Activated CD4-positive, alpha-beta T cell treated with anti-CD3 and anti-CD28 coated beads for 4 hours (primary cell): ENCODE measurements at regions not wholly inside any gene's neighbourhood (a gene's known extent, or its start where the extent isn't known, plus 50 kb on each side); places are given as distances from the start of the nearest gene placed in this dataset.

ENCODE experiments used
- DNase-seq, 2 donors: peaks; one replicate each; pipeline ENCODE4 v3.0.0-alpha.2; 2020

DNA sequence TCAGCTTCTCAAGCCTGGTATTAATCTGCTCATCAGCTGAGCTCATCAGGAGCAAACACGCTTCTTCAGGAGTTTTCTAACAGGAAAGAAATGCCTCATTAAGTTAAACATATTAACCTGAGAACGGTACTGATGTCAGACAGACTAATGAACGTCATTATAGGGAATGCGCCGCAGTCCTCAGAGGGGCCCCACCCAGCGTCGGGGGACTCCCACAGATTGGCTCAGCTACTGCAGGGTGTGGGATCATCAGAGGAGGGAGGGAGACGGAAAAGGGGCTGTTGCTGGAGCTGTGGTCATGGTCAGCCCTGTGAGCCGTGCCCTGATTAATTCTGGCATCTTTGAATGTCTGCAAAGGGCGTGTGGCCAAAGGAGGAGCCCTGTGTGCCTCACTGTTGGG, 348.5 kb downstream of the PTPRU start:
- DNase-seq: no peak

- DNase-seq: no peak
Observed at GRCh38 chr1:29584362-29584761, 348.0 kb downstream of the PTPRU start.

GRCh38 chr1:29583727-29584126, 347.4 kb downstream of the PTPRU start:
- no peak for DNase-seq

- no peak for DNase-seq
Observed at GRCh38 chr1:29581256-29581655, 344.9 kb downstream of the PTPRU start.

- no peak for DNase-seq
Observed at GRCh38 chr1:29579821-29580425, 343.6 kb downstream of the PTPRU start.

GRCh38 chr1:29577512-29577911, 341.2 kb downstream of the PTPRU start:
- DNase-seq: no peak

DNA sequence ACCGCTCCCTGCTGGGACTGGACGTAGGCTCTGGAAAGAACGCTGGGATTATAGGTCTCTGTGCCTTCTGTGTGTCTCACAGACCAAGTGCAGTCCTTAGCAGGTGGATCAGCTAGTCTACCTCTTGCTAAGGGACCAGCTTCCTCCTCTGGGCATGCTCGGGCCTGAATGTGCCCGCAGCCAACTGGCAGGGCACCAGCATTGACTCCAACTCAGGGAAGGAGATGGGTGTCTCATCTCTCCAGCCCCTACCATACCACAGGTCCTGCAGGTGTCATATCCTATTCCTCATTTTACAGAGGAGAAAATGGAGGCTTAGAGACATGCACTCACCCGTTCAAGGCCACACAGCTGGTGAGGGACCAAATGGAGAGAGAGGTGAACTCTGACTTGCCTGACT, 340.2 kb downstream of the PTPRU start:
- no peak for DNase-seq

DNA sequence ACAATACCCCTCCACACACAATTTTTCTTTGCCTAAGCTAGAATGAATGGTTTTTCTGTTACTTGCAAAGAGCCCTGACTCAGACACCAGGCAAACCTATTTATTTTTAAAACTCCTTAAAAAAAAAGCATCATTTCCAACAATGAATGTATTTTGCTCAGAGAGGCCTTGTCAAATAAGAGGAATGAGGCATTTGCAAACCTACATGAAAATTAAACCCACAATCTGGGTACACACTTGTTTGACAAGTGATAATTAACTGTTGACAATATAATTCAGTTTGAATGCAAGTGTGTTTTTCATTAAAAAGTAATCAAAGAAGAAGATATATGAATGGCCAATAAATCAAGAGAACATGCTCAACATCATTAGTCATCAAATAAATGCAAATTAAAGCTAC, 339.5 kb downstream of the PTPRU start:
- no peak for DNase-seq

DNA sequence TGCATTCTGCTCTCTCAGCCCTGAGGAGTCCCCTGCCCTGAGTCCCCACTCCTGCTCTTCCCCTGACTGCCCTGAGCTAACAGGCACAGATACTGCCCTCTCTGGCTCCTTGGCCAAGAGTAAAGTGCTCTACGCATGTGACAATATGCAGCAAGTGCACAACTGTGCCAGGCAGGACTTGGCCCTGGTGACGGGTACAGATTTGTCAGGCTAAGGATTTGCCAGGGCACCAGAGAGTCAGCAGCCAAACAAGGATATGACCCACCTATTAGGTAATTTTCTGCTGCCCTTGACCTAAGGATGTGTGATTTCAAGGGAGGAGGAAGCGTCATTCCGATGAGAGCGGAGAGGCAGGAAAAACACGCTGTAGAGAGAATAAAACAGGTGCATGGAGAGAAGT, 339.0 kb downstream of the PTPRU start:
- DNase-seq: no peak

DNA sequence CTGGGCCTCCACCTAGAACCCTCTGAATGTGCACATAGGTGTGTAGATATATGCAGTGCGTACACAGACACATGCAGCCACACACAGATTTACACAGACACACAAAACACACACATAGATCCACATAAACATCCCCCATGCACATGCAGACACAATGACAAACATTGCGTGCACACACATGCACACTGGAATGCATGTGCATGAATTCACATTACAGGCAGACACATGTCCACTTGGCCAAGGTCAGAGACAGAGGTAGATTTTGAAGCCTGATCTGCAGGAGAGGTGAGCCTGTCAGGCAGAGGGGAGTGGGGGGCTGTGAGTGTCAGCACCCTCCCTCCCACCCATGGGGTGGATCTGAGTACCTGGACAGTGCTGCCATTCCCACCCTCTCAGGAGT, 338.5 kb downstream of the PTPRU start:
- DNase-seq: no peak

- DNase-seq: no peak
Observed at GRCh38 chr1:29569971-29570634, 333.8 kb downstream of the PTPRU start.

GRCh38 chr1:29567257-29567656, 330.9 kb downstream of the PTPRU start:
- DNase-seq: no peak

DNA sequence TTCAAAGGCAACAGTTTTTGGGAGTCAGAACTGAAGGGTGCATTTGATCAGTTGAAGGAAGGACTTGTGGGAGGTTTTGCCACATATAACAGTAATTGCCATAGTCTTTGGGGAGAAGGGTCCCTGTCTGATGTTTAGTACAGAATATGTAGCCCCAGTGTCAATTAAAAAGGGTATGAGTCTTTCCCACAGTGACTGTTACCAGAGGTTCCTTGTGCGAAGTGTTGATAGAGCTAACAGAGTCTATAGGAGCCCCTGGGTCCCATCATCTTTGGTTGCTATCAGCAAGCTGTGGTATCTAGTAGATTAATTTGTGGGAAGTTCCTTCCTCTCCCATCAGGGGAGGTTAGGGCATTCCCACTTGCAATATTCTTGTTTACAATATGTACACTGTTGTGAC, 329.2 kb downstream of the PTPRU start:
- DNase-seq: no peak

- DNase-seq: no peak
Observed at GRCh38 chr1:29563571-29563970, 327.2 kb downstream of the PTPRU start.

- DNase-seq: no peak
Observed at GRCh38 chr1:29563092-29563491, 326.8 kb downstream of the PTPRU start.

- DNase-seq: no peak
Observed at GRCh38 chr1:29559056-29559455, 322.7 kb downstream of the PTPRU start.

DNA sequence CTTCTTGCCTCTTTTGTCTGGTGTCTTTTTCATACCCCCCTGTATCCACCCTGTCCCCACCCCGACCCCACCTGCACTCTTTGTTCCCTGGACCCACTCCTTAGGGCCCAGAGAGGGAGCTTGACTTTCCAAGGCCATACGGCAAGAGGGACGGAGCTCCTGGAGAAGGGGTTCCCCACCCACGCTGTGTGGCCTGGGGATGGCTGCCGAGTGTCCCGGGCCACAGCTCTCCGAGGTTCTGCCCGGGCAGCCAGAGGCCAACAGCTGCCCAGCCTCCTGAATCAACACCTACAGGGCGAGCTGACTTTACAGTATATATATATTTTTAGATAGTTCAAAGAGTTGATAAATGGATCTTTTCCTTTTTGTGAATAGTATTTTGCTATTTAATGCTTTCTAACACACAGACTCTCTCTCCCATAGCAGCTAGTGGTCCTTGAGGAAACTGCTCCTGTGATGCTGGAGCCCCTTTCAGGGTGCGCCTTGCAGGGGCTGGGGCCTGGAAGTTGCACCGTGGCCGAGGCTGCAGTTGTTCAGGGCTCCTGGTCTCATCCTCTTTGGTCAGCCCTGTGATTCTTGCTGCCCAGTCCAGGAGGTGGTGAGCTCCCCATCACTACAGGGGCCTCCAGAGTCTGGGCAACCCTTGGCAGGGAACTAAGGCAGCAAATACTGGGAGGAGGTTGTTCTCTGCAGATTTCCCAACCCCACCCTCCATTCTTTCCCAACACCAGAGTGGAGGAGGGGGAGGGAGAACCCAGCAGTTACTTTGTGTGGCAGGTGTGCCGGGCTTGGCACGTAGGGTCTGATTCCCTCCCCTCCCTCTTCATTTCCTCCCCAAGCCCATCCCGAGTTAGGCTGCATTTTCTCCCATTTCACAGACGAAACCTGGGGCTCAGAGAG, 321.6 kb downstream of the PTPRU start:
- no peak for DNase-seq

GRCh38 chr1:29557066-29557465, 320.7 kb downstream of the PTPRU start:
- no peak for DNase-seq

- DNase-seq: no peak
Observed at GRCh38 chr1:29556657-29557056, 320.3 kb downstream of the PTPRU start.

GRCh38 chr1:29555043-29555620, 318.8 kb downstream of the PTPRU start:
- no peak for DNase-seq

GRCh38 chr1:29554208-29554778, 318.0 kb downstream of the PTPRU start:
- DNase-seq: no peak

- DNase-seq: no peak
Observed at GRCh38 chr1:29551123-29551936, 315.0 kb downstream of the PTPRU start.
